A673 (cell line): ENCODE measurements at regions not wholly inside any gene's neighbourhood (a gene's known extent, or its start where the extent isn't known, plus 50 kb on each side); places are given as distances from the start of the nearest gene placed in this dataset.

Source experiments
- EZH2 ChIP-seq: fragments of 200-600 bp; sonication (generic); IDR thresholded peaks from 2 replicates; pipeline ENCODE4 v1.6.1; 2017; ENCODE audit warnings: borderline replicate concordance, low read depth, mild to moderate bottlenecking, mixed read lengths, antibody characterized with exemption, low read length; ENCODE audit not compliant: poor library complexity, severe bottlenecking
- TF ChIP-seq, protein P1 (sequence below): fragments of 300-800, 200-600 bp; sonication (generic); conservative IDR thresholded peaks from 2 replicates; pipeline ENCODE4 v1.5.1; 2017; ENCODE audit warnings: low read depth, mild to moderate bottlenecking, antibody characterized with exemption, low read length, moderate library complexity, mixed read lengths

DNA sequence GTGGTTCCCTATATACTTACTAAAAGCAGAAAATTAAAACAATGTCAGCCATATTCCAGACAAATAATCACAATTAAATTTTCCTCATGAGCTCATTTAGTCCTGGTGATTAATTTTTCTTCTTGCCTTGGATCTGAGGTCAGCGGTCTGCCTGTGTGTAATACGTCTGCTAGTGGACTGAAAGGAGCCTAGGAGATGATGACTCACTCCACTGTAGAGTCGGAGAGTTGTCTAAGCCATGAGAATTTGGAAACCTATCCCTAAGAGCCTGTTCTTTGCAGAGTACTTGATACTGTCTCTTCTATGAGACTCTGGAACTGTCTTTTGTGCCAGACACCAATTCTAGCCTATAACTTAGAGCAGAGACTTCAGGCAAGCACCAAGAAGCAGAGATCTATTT lies 94.2 kb upstream of the RAB27B start:
- TF ChIP-seq, protein P1, sequence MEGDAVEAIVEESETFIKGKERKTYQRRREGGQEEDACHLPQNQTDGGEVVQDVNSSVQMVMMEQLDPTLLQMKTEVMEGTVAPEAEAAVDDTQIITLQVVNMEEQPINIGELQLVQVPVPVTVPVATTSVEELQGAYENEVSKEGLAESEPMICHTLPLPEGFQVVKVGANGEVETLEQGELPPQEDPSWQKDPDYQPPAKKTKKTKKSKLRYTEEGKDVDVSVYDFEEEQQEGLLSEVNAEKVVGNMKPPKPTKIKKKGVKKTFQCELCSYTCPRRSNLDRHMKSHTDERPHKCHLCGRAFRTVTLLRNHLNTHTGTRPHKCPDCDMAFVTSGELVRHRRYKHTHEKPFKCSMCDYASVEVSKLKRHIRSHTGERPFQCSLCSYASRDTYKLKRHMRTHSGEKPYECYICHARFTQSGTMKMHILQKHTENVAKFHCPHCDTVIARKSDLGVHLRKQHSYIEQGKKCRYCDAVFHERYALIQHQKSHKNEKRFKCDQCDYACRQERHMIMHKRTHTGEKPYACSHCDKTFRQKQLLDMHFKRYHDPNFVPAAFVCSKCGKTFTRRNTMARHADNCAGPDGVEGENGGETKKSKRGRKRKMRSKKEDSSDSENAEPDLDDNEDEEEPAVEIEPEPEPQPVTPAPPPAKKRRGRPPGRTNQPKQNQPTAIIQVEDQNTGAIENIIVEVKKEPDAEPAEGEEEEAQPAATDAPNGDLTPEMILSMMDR = no peak
- TF ChIP-seq EZH2 = no peak
